ENCODE measurements at regions not wholly inside any gene's neighbourhood (a gene's known extent, or its start where the extent isn't known, plus 50 kb on each side); places are given as distances from the start of the nearest gene placed in this dataset.

GRCh38 chr13:86090181-86090580 is 291.0 kb upstream of the SLITRK6 start:
- Histone ChIP-seq H3K27me3 (ENCODE audit: control insufficient read depth, insufficient read depth, low read length) (no peaks in the 10 kb centered on the region), H3K27ac (ENCODE audit: low read length) (no peak overlapping the region), H3K36me3 (ENCODE audit: control insufficient read depth, insufficient read depth, low read length) (no peaks in the 10 kb centered on the region), H3K4me1 (ENCODE audit: control insufficient read depth, insufficient read depth, low read length) (no peaks in the 10 kb centered on the region), H3K4me3 (ENCODE audit: low read depth in 2 of 2, low read length in 2 of 2) (no peak overlapping the region), H3K9me3 (ENCODE audit: control insufficient read depth, insufficient read depth, low read depth, low read length) (no peaks in the 10 kb centered on the region)
- no peak for ATAC-seq
- ChIA-PET CTCF (no interaction called here), POLR2A (no interaction called here)
- BruUV-seq (replicated peaks) = no TSS peak
- intact Hi-C loops (cut with micrococcal nuclease; ENCODE audit: unreplicated experiment) (no loop called here), in situ Hi-C loops (cut with HindIII; ENCODE audit: low pct_unique_long_range_greater_than_20kb, low sequenced_read_pairs) (no loop called here)
- TF ChIP-seq REST (IDR thresholded peaks at IDR 0.05; ENCODE audit: insufficient read depth in 1 of 2, low read depth in 2 of 2, low read length in 1 of 2) (no peak), TCF7L2 (IDR thresholded peaks at IDR 0.05; ENCODE audit: low read depth, low read length) (no peak), POLR2AphosphoS5 (IDR thresholded peaks at IDR 0.05; ENCODE audit: low read depth, low read length) (no peak), CTCF (IDR thresholded peaks at IDR 0.05) (no peak), SIN3A (IDR thresholded peaks at IDR 0.05; ENCODE audit: borderline replicate concordance, insufficient read depth, low read depth, low read length) (no peak)
- no peak for DNase-seq (ENCODE audit: low read depth, low spot score)

GRCh38 chr13:86087244-86087643 is 288.0 kb upstream of the SLITRK6 start:
- no peak for DNase-seq (ENCODE audit: low read depth, low spot score)
- Histone ChIP-seq H3K4me1 (ENCODE audit: control insufficient read depth, insufficient read depth, low read length) (no peaks in the 10 kb centered on the region), H3K9me3 (ENCODE audit: control insufficient read depth, insufficient read depth, low read depth, low read length) (no peaks in the 10 kb centered on the region), H3K27ac (ENCODE audit: low read length) (no peak overlapping the region), H3K4me3 (ENCODE audit: low read depth in 2 of 2, low read length in 2 of 2) (no peak overlapping the region), H3K36me3 (ENCODE audit: control insufficient read depth, insufficient read depth, low read length) (no peaks in the 10 kb centered on the region), H3K27me3 (ENCODE audit: control insufficient read depth, insufficient read depth, low read length) (no peaks in the 10 kb centered on the region)
- TF ChIP-seq POLR2AphosphoS5 (IDR thresholded peaks at IDR 0.05; ENCODE audit: low read depth, low read length) (no peak), TCF7L2 (IDR thresholded peaks at IDR 0.05; ENCODE audit: low read depth, low read length) (no peak), REST (IDR thresholded peaks at IDR 0.05; ENCODE audit: insufficient read depth in 1 of 2, low read depth in 2 of 2, low read length in 1 of 2) (no peak), SIN3A (IDR thresholded peaks at IDR 0.05; ENCODE audit: borderline replicate concordance, insufficient read depth, low read depth, low read length) (no peak), CTCF (IDR thresholded peaks at IDR 0.05) (no peak)
- POLR2A ChIA-PET = no interaction called here
- CTCF ChIA-PET = no interaction called here
- intact Hi-C loops (cut with micrococcal nuclease; ENCODE audit: unreplicated experiment) = no loop called here
- no peak for ATAC-seq
- no TSS peak for BruUV-seq (replicated peaks)
- in situ Hi-C loops (cut with HindIII; ENCODE audit: low pct_unique_long_range_greater_than_20kb, low sequenced_read_pairs) = no loop called here
